ENCODE measurements at regions not wholly inside any gene's neighbourhood (a gene's known extent, or its start where the extent isn't known, plus 50 kb on each side); places are given as distances from the start of the nearest gene placed in this dataset.

GRCh38 chr5:57831932-57832331 is 349.3 kb upstream of the ACTBL2 start:
- Histone ChIP-seq H3K27ac (ENCODE audit: low read length) (no peak overlapping the region), H3K4me1 (ENCODE audit: low read length) (no peaks in the 10 kb centered on the region), H3K9me3 (replicated peaks; ENCODE audit: insufficient read depth, low read length) (no peaks in the 10 kb centered on the region), H3K9ac (ENCODE audit: low read length) (no peak overlapping the region), H3K36me3 (replicated peaks; ENCODE audit: insufficient read depth, low read length) (no peaks in the 10 kb centered on the region), H3F3A (ENCODE audit: insufficient read depth, low read length) (no peaks in the 10 kb centered on the region), H4K20me1 (ENCODE audit: insufficient read depth, low read length) (no peaks in the 10 kb centered on the region), H3K4me3 (ENCODE audit: low read length) (no peak overlapping the region), H3K79me2 (ENCODE audit: low read length) (no peaks in the 10 kb centered on the region), H2AFZ (ENCODE audit: low read length) (no peak overlapping the region), H3K9me2 (replicated peaks; ENCODE audit: insufficient read depth, low read length) (no peaks in the 10 kb centered on the region), H3K4me2 (ENCODE audit: low read depth, low read length) (no peak overlapping the region), H3K27me3 (replicated peaks; ENCODE audit: insufficient read depth, low read length) (no peaks in the 10 kb centered on the region)
- no peak for TF ChIP-seq EZH2 (optimal IDR thresholded peaks at IDR 0.05; ENCODE audit: low read depth, low read length)
- no peak for TF ChIP-seq CTCF (IDR thresholded peaks at IDR 0.05; ENCODE audit: low read length)
- no peak for TF ChIP-seq EZH2phosphoT487 (IDR thresholded peaks at IDR 0.05; ENCODE audit: low read length)
- DNase-seq: no peak

- H2AFZ ChIP-seq (ENCODE audit: low read length): no peak overlapping the region
- no peak overlapping the region for H3K27ac ChIP-seq (ENCODE audit: low read length)
- no peaks in the 10 kb centered on the region for H3K79me2 ChIP-seq (ENCODE audit: low read length)
- H3F3A ChIP-seq (ENCODE audit: insufficient read depth, low read length): no peaks in the 10 kb centered on the region
- H3K27me3 ChIP-seq (replicated peaks; ENCODE audit: insufficient read depth, low read length): no peaks in the 10 kb centered on the region
- no peaks in the 10 kb centered on the region for H3K4me1 ChIP-seq (ENCODE audit: low read length)
- H3K36me3 ChIP-seq (replicated peaks; ENCODE audit: insufficient read depth, low read length): no peaks in the 10 kb centered on the region
- no peaks in the 10 kb centered on the region for H3K9me3 ChIP-seq (replicated peaks; ENCODE audit: insufficient read depth, low read length)
- no peak overlapping the region for H3K4me3 ChIP-seq (ENCODE audit: low read length)
- H3K9ac ChIP-seq (ENCODE audit: low read length): no peak overlapping the region
- no peaks in the 10 kb centered on the region for H3K9me2 ChIP-seq (replicated peaks; ENCODE audit: insufficient read depth, low read length)
- H4K20me1 ChIP-seq (ENCODE audit: insufficient read depth, low read length): no peaks in the 10 kb centered on the region
- H3K4me2 ChIP-seq (ENCODE audit: low read depth, low read length): no peak overlapping the region
- no peak for TF ChIP-seq EZH2 (optimal IDR thresholded peaks at IDR 0.05; ENCODE audit: low read depth, low read length)
- no peak for TF ChIP-seq EZH2phosphoT487 (IDR thresholded peaks at IDR 0.05; ENCODE audit: low read length)
- no peak for DNase-seq
These were observed 348.5 kb upstream of the ACTBL2 start for GRCh38 chr5:57831090-57831489.

- no peak overlapping the region for H2AFZ ChIP-seq (ENCODE audit: low read length)
- TF ChIP-seq EZH2 (optimal IDR thresholded peaks at IDR 0.05; ENCODE audit: low read depth, low read length) (no peak), CTCF (IDR thresholded peaks at IDR 0.05; ENCODE audit: low read length) (no peak), EZH2phosphoT487 (IDR thresholded peaks at IDR 0.05; ENCODE audit: low read length) (no peak)
- H3K9me3 ChIP-seq (replicated peaks; ENCODE audit: insufficient read depth, low read length): no peaks in the 10 kb centered on the region
- H3K9ac ChIP-seq (ENCODE audit: low read length): no peak overlapping the region
- no peaks in the 10 kb centered on the region for H4K20me1 ChIP-seq (ENCODE audit: insufficient read depth, low read length)
- H3K9me2 ChIP-seq (replicated peaks; ENCODE audit: insufficient read depth, low read length): no peaks in the 10 kb centered on the region
- H3F3A ChIP-seq (ENCODE audit: insufficient read depth, low read length): no peaks in the 10 kb centered on the region
- no peaks in the 10 kb centered on the region for H3K79me2 ChIP-seq (ENCODE audit: low read length)
- H3K4me3 ChIP-seq (ENCODE audit: low read length): no peak overlapping the region
- H3K4me2 ChIP-seq (ENCODE audit: low read depth, low read length): no peak overlapping the region
- no peak for DNase-seq
- no peaks in the 10 kb centered on the region for H3K27me3 ChIP-seq (replicated peaks; ENCODE audit: insufficient read depth, low read length)
- H3K36me3 ChIP-seq (replicated peaks; ENCODE audit: insufficient read depth, low read length): no peaks in the 10 kb centered on the region
- H3K4me1 ChIP-seq (ENCODE audit: low read length): no peaks in the 10 kb centered on the region
- no peak overlapping the region for H3K27ac ChIP-seq (ENCODE audit: low read length)
These were observed 345.6 kb upstream of the ACTBL2 start for GRCh38 chr5:57828221-57828620.

- TF ChIP-seq EZH2 (optimal IDR thresholded peaks at IDR 0.05; ENCODE audit: low read depth, low read length): no peak
- no peak for TF ChIP-seq CTCF (IDR thresholded peaks at IDR 0.05; ENCODE audit: low read length)
- TF ChIP-seq EZH2phosphoT487 (IDR thresholded peaks at IDR 0.05; ENCODE audit: low read length): no peak
These were observed 342.5 kb upstream of the ACTBL2 start for GRCh38 chr5:57825031-57825686.

More at GRCh38 chr5:57825031-57825686, 342.5 kb upstream of the ACTBL2 start:
- Histone ChIP-seq H3F3A (ENCODE audit: insufficient read depth, low read length) (no peaks in the 10 kb centered on the region), H3K9me3 (replicated peaks; ENCODE audit: insufficient read depth, low read length) (no peaks in the 10 kb centered on the region), H3K4me3 (ENCODE audit: low read length) (no peak overlapping the region), H3K4me1 (ENCODE audit: low read length) (no peaks in the 10 kb centered on the region), H3K9ac (ENCODE audit: low read length) (no peak overlapping the region), H3K27ac (ENCODE audit: low read length) (no peak overlapping the region), H2AFZ (ENCODE audit: low read length) (no peak overlapping the region), H3K4me2 (ENCODE audit: low read depth, low read length) (no peak overlapping the region), H3K27me3 (replicated peaks; ENCODE audit: insufficient read depth, low read length) (no peaks in the 10 kb centered on the region), H3K9me2 (replicated peaks; ENCODE audit: insufficient read depth, low read length) (no peaks in the 10 kb centered on the region), H3K79me2 (ENCODE audit: low read length) (no peaks in the 10 kb centered on the region), H4K20me1 (ENCODE audit: insufficient read depth, low read length) (no peaks in the 10 kb centered on the region), H3K36me3 (replicated peaks; ENCODE audit: insufficient read depth, low read length) (no peaks in the 10 kb centered on the region)
- no peak for DNase-seq

Data from MM.1S (cell line).